ENCODE measurements at regions not wholly inside any gene's neighbourhood (a gene's known extent, or its start where the extent isn't known, plus 50 kb on each side); places are given as distances from the start of the nearest gene placed in this dataset.

- no peak for DNase-seq (ENCODE audit: low read depth)
Observed at GRCh38 chr5:72005671-72006070, 101.6 kb upstream of the MAP1B start.

- no peak for DNase-seq (ENCODE audit: low read depth)
Observed at GRCh38 chr5:72006361-72006760, 100.9 kb upstream of the MAP1B start.

- no peak for DNase-seq (ENCODE audit: low read depth)
Observed at GRCh38 chr5:72007336-72008111, 99.8 kb upstream of the MAP1B start.

DNA sequence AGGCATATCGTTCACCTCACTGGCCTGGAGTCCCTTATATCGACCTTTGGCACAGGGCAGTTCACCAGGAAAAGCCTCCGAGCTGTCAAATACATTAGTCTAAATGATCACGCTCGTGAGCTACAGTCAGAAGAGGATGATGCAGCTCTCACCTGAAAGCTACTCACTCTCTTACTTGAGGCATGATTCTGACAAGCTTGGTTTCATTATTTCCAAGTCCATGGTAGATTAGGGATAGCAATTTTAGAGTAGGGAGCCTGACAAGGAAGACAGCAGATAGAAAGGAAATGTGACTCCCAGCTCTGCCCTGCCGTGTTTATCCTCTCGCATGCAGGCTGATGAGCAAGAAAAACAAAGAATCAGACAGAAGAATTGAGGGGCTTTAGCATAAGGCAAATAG lies 98.0 kb upstream of the MAP1B start:
- no peak for DNase-seq (ENCODE audit: low read depth)

- no peak for DNase-seq (ENCODE audit: low read depth)
Observed at GRCh38 chr5:72010430-72010829, 96.8 kb upstream of the MAP1B start.

GRCh38 chr5:72012906-72013305 lies 94.4 kb upstream of the MAP1B start:
- no peak for DNase-seq (ENCODE audit: low read depth)

- DNase-seq (ENCODE audit: low read depth): no peak
Observed at GRCh38 chr5:72013766-72014624, 93.3 kb upstream of the MAP1B start.

GRCh38 chr5:72015103-72015548 lies 92.1 kb upstream of the MAP1B start:
- no peak for DNase-seq (ENCODE audit: low read depth)

- peak; percentile 10 for DNase-seq (ENCODE audit: low read depth)
Observed at GRCh38 chr5:72018143-72018803, 89.0 kb upstream of the MAP1B start.

DNA sequence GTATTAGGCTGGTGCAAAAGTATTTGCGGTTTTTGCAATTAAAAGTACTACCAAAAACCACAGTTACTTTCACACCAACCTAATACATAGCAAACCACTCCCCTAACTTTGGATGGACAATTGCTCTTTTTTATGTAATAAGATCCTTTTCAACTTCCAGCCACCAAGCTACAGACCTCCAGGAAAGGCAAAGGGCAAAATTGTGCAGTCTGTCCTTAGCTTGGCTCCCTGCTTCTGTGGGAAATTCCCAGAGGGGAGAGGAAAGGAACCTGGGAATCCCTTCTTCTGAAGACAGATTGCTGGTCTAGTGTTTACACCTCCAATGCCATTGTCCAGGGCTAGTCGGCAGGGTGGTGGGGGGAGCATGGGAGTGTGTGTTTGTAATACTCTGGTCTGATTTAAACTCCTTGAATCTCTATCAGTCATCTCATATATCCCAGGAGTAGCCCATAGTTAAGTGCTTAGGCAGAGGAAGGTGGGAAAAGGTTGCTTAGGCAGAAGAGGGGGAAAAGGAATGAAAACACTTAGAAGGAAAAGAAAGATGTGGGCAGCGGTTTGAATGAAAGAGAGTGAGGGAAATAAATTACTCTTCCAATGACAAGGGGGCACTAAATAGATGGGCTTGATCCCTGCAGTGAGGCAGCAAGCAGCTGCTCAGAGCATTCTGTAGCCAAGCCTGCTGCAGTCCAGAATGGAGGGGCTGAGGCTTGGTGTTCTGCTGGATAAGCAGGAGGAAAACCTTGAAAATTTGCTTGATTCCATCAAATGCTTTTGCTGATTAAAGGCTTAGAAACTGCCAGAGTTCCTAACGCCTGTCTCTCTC lies 86.9 kb upstream of the MAP1B start:
- no peak for DNase-seq (ENCODE audit: low read depth)

- no peak for DNase-seq (ENCODE audit: low read depth)
Observed at GRCh38 chr5:72021651-72022357, 85.5 kb upstream of the MAP1B start.

DNA sequence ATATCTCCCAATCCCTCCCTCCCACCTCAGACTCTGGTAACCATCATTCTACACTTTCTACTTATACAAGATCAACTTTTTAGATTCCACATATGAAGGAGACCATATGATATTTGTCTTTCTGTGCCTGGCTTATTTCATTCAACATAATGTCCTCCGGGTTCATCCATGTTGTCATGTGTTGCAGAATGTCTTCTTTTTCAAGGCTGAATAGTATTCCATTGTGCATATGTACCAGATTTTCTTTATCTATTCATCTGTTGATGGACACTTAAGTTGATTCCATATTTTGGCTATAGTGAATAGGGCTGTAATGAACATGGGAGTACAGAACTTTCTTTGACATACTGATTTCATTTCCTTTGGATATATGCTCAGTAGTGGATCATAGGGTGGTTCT lies 78.9 kb upstream of the MAP1B start:
- no peak for DNase-seq (ENCODE audit: low read depth)

GRCh38 chr5:72030237-72030636 lies 77.0 kb upstream of the MAP1B start:
- DNase-seq (ENCODE audit: low read depth): no peak

DNA sequence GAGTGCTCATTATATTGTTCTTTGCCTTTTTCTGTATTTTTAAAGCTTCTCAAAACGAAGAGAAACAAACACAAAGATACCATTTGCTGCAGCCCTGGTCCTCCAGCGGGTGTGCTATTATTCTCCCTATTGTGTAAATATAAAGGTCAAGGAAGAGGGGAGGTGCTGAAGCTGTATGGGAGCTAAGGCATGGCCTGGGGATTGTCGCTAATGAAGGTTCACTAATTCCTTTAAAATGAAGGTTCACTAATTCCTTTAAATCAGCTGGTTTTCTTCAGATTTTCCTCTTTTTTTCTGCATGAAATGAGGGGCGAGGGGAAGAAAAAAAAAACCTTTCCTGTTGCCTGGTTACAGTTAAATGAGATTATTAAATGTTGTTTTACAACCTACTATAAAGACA lies 74.5 kb upstream of the MAP1B start:
- DNase-seq (ENCODE audit: low read depth): no peak

GRCh38 chr5:72034770-72035169 lies 72.5 kb upstream of the MAP1B start:
- DNase-seq (ENCODE audit: low read depth): no peak

DNA sequence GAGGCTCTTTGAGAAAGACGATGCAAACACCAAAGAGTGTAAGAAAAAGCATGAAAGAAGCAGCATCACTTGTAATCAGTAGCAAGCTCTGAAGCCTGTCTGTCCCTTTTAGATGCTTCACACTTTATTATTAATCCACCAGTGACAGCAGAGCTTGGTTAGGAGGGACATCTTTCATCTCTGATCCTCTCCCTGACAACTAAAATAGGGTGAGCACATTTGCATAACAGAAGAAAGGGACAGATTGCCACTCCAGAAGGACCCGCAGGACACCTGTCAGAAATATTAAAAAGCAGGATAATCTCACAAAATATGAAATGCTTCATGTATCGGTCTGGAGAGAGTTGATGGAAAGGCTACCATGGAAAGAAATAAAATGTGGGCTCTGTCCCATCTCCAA lies 71.4 kb upstream of the MAP1B start:
- DNase-seq (ENCODE audit: low read depth): no peak

DNA sequence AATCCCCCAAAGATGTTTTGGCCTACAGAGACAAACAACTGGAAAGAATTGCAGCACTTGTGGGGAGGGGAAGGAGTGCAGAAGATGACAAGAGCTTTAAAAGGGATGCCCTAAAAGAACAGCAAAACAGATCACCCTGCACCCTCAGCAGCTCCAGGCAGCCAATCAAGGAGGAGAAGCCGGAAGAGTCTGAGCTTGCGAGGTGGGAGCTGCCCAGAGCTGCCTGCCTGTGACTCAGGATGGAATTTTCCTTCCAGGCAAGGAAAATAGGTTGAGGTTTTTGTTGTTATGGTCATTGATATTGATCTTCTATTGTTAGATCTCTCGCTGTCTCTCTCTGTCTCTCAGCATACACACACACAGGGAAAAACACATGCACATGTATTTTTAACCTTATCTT lies 70.3 kb upstream of the MAP1B start:
- DNase-seq (ENCODE audit: low read depth): no peak

GRCh38 chr5:72040513-72040912 lies 66.8 kb upstream of the MAP1B start:
- DNase-seq (ENCODE audit: low read depth): no peak

DNA sequence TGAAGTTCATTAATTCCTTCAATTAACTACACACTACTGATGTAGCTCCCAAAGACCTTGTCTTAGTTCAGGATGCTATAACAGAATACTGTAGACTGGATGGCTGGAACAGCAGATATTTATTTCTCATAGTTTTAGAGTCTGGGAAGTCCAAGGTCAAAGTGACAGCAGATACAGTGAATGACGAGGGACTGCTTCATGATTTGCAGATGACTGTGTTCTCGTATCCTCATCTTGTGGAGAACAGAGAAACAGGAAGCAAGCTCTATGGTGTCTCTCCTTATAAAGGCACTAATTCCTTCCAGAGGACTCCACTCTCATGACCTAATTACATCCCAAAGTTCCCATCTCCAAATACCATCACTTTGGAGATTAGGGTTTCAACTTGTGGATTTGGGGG lies 65.6 kb upstream of the MAP1B start:
- DNase-seq (ENCODE audit: low read depth): no peak

DNA sequence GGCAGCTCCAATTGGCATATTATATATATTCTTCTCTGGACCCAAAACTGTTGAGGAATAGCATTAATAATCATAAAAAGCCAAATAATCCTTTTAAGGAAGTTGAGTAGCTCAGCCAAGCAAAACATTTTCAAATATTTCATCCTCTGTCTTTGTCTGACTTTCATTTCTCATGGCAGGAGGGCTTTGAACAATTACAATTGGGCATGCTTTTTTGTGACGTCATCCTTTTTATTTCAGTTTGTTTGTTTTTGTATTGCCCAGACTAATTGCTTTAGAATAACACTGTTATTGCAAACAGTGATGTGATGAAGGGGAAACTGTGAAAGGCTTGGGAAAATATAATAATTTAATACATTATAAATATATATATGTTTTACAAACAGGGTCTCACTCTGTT lies 65.2 kb upstream of the MAP1B start:
- no peak for DNase-seq (ENCODE audit: low read depth)

DNA sequence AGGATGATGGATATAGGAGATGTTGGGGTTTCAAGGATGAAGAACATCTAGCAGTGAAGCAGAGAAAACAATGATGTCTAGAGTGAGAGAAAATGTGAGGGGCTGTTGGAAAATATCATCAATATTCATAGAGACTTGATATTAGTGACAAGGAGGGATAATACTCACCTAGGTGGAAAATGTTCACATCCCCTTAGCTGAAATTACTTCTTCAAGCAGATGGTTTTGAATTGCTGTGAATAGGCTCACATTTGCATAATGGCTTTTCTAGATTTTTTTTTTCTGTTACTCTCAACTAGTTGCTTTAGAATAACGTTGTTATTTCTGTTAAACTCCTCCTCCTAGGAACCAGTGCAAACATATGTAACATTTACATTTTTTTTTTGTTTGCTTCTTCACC lies 61.6 kb upstream of the MAP1B start:
- no peak for DNase-seq (ENCODE audit: low read depth)
